Ascending aorta (tissue), 2 donors: ENCODE measurements at regions not wholly inside any gene's neighbourhood (a gene's known extent, or its start where the extent isn't known, plus 50 kb on each side); places are given as distances from the start of the nearest gene placed in this dataset.

ENCODE experiments used
- DNase-seq, 2 donors: peaks; one replicate each; pipeline ENCODE4 v3.0.0-alpha.2; 2019; ENCODE audit warnings: low spot score in 2 of 2
- H3K27ac ChIP-seq, 2 donors: fragments of 200-600 bp; sonication (generic); one replicate each; pipeline ENCODE4 v1.5.1; 2016 to 2017; ENCODE audit warnings: mild to moderate bottlenecking in 1 of 2
- H3K27me3 ChIP-seq: fragments of 200-600 bp; sonication (generic); one replicate; pipeline ENCODE4 v1.5.1; 2017
- H3K36me3 ChIP-seq, 2 donors: fragments of 200-600 bp; sonication (generic); one replicate each; pipeline ENCODE4 v1.5.1; 2016
- H3K4me1 ChIP-seq, 2 donors: fragments of 200-600 bp; sonication (generic); one replicate each; pipeline ENCODE4 v1.5.1; 2016 to 2017; ENCODE audit warnings: mild to moderate bottlenecking in 1 of 2
- H3K4me3 ChIP-seq, 2 donors: fragments of 200-600 bp; sonication (generic); one replicate each; pipeline ENCODE4 v1.5.1; 2016 to 2017; ENCODE audit warnings: mild to moderate bottlenecking in 1 of 2
- H3K9me3 ChIP-seq, 2 donors: fragments of 200-600 bp; sonication (generic); one replicate each; pipeline ENCODE4 v1.5.1; 2016
- intact Hi-C: fragments of 100-400 bp; cut with DNase I; formaldehyde crosslinking; loops from one replicate; pipeline ENCODE4 v1.15.1; 2023
- TF ChIP-seq, protein P1 (sequence below), 3 experiments: fragments of 200-600 bp in 2 of 3; fragments of 450-650 bp in 1 of 3; sonication (generic) in 2 of 3; IDR thresholded peaks; one replicate each; pipeline ENCODE4 v1.5.1; 2016 to 2019; ENCODE audit warnings: antibody characterized with exemption in 3 of 3, mild to moderate bottlenecking in 1 of 3, moderate library complexity in 1 of 3

DNA sequence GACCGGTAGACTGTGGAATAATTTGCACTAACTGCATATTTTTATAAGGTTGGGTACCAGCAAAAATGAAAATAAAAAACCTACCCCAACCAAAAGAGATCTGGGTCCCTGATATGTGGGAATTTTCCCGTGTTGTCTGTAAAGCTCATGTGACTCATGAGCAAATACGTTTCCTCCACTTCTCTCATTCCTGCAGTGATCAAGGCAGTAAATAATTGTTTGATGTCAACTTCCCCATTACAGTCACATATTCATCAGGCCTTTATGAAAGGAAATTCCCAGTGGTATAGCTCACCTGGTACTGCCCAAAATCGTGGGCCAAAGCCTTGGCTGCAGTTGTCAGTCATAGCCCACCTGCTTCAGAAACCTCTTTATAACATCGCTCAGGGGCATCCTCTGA, 166.0 kb upstream of the ANK3 start:
- Histone ChIP-seq H3K9me3 (no peaks in the 10 kb centered on the region), H3K4me1 (no peaks in the 10 kb centered on the region), H3K4me3 (no peak overlapping the region), H3K27me3 (no peaks in the 10 kb centered on the region), H3K27ac (no peak overlapping the region), H3K36me3 (no peaks in the 10 kb centered on the region)
- intact Hi-C loops, result no loop called here
- TF ChIP-seq, protein P1, sequence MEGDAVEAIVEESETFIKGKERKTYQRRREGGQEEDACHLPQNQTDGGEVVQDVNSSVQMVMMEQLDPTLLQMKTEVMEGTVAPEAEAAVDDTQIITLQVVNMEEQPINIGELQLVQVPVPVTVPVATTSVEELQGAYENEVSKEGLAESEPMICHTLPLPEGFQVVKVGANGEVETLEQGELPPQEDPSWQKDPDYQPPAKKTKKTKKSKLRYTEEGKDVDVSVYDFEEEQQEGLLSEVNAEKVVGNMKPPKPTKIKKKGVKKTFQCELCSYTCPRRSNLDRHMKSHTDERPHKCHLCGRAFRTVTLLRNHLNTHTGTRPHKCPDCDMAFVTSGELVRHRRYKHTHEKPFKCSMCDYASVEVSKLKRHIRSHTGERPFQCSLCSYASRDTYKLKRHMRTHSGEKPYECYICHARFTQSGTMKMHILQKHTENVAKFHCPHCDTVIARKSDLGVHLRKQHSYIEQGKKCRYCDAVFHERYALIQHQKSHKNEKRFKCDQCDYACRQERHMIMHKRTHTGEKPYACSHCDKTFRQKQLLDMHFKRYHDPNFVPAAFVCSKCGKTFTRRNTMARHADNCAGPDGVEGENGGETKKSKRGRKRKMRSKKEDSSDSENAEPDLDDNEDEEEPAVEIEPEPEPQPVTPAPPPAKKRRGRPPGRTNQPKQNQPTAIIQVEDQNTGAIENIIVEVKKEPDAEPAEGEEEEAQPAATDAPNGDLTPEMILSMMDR (IDR thresholded peaks at IDR 0.05), result no peak
- no peak for DNase-seq

DNA sequence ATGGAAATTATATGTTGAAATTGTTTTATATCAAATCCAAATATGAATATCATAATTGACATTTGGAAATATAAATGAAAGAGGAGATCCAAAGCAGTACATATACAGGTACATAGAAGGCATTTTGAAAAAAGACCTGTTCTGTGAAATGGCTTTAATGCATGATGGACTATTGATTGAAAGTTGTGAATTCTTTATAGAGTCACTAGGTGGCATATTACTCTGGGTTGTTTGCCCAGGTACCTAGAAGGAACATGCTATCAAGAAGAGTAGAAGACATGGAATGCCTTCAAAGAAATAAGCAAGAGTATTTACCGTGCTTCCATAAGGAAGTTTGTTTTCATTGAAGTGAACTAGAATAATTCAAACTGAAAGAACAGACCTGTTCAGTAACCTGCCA, 160.0 kb upstream of the ANK3 start:
- DNase-seq, result no peak
- Histone ChIP-seq H3K27ac (no peak overlapping the region), H3K27me3 (no peaks in the 10 kb centered on the region), H3K4me1 (no peaks in the 10 kb centered on the region), H3K36me3 (no peaks in the 10 kb centered on the region), H3K4me3 (no peak overlapping the region), H3K9me3 (no peaks in the 10 kb centered on the region)
- intact Hi-C loops, result no loop called here
- TF ChIP-seq, protein P1 (IDR thresholded peaks at IDR 0.05), result no peak

- Histone ChIP-seq H3K4me3 (no peak overlapping the region), H3K27me3 (no peaks in the 10 kb centered on the region), H3K27ac (no peak overlapping the region), H3K36me3 (no peaks in the 10 kb centered on the region), H3K4me1 (peaks cover 4 to 7% of the 10 kb centered on the region in 2 donors), H3K9me3 (no peaks in the 10 kb centered on the region)
- intact Hi-C loops, result no loop called here
- no peak for DNase-seq
- TF ChIP-seq, protein P1 (IDR thresholded peaks at IDR 0.05), result no peak
Measured at GRCh38 chr10:60542657-60543056, 153.0 kb upstream of the ANK3 start.

DNA sequence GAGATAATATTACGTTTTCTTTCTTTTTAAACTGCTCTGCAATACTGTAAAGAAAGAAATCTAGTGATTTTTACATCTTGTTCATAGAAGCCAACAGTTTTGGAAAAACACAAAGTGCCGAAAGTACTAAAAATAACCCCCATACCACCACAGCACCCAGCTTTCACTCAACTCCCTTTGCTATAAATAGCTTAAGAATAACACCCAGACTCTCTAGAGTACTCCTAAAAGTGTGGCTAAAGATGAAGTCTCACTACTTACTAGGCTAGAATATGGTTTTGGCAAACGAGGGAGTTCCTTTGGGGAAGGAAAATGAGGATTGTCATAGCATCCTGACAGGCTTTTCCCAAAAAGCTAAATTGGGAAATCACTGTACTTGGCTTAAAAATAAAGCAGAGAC, 151.8 kb upstream of the ANK3 start:
- Histone ChIP-seq H3K36me3 (no peaks in the 10 kb centered on the region), H3K27ac (peak overlapping the region in 1 of 2 donors; percentile 27), H3K27me3 (no peaks in the 10 kb centered on the region), H3K9me3 (no peaks in the 10 kb centered on the region), H3K4me1 (peaks cover 4 to 7% of the 10 kb centered on the region in 2 donors), H3K4me3 (peak overlapping the region in 1 of 2 donors; percentile 8)
- intact Hi-C loops, result no loop called here
- TF ChIP-seq, protein P1 (IDR thresholded peaks at IDR 0.05), result no peak
- no peak for DNase-seq

DNA sequence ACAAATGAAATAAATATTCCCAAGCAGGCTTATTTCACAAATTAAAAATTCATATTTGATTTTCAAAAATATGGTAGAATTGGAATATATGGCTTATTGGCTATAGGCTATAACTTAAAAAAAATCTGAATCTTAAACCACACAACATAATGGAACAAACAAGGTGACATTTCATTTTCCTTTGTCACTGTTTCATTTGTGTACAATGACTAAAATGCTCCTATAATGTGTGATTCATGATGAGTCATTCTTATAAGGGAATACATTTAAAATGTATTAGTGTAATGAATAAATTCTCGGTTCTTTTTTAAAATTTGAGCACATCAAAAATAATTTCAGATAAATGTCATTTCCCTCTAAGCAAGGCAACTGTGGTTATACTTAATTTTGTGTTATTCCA, 148.0 kb upstream of the ANK3 start:
- H3K9me3 ChIP-seq, result no peaks in the 10 kb centered on the region
- H3K4me3 ChIP-seq, result no peak overlapping the region
- TF ChIP-seq, protein P1 (IDR thresholded peaks at IDR 0.05), result no peak
- no peak overlapping the region for H3K27ac ChIP-seq
- intact Hi-C loops, result no loop called here
- no peaks in the 10 kb centered on the region for H3K36me3 ChIP-seq
- no peak for DNase-seq
- no peaks in the 10 kb centered on the region for H3K27me3 ChIP-seq
- peaks cover 4 to 7% of the 10 kb centered on the region in 2 donors for H3K4me1 ChIP-seq

DNA sequence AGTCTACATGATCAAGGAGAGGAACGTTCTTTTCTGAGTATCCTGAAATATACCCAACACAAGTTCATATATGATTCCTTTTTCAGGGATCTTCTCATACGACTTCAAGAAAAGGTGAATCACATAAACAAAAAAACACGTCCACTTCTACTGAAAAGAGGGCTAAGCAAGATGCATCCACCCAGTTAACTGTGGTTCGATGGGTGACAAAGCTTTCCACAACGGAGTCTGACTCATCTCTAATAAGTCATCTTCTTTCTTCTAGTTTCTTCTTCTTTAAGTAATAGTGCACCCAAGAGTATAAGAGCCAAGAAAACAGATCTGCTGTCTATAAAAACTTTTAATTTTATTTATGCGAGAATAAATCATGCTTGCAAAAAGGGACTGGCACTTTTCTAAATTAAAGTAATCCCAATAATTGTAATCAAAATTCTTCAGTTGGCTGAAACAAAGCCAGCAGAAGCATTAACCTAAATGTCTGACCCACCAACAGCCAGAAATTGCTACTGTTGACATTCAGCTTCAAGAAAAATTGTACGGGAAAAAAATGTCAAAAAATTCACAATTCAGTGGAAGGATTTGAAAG, 146.9 kb upstream of the ANK3 start:
- no peak for DNase-seq
- Histone ChIP-seq H3K4me3 (no peak overlapping the region), H3K9me3 (no peaks in the 10 kb centered on the region), H3K27ac (no peak overlapping the region), H3K27me3 (no peaks in the 10 kb centered on the region), H3K4me1 (peaks cover 1 to 2% of the 10 kb centered on the region in 2 donors), H3K36me3 (no peaks in the 10 kb centered on the region)
- TF ChIP-seq, protein P1 (IDR thresholded peaks at IDR 0.05), result no peak
- intact Hi-C loops, result no loop called here
